Fibroblast of mammary gland (primary cell): ENCODE measurements at regions not wholly inside any gene's neighbourhood (a gene's known extent, or its start where the extent isn't known, plus 50 kb on each side); places are given as distances from the start of the nearest gene placed in this dataset.

Experiments
- DNase-seq: peaks from one replicate; pipeline ENCODE4 v3.0.0-alpha.2; 2010; ENCODE audit warnings: low read depth
- H3K4me3 ChIP-seq: 2 replicates; pipeline ENCODE4 v1.5.1; 2011; ENCODE audit warnings: low read depth, mild to moderate bottlenecking, low read length, moderate library complexity; ENCODE audit not compliant: control insufficient read depth
- TF ChIP-seq, protein P1 (sequence below): conservative IDR thresholded peaks from 2 replicates; pipeline ENCODE4 v1.5.1; 2011; ENCODE audit warnings: low read depth, low read length, inconsistent platforms; ENCODE audit not compliant: control insufficient read depth, insufficient read depth

GRCh38 chr16:6095414-6095813 lies 997.8 kb upstream of the EEF2KMT start:
- no peak overlapping the region for H3K4me3 ChIP-seq
- TF ChIP-seq, protein P1, sequence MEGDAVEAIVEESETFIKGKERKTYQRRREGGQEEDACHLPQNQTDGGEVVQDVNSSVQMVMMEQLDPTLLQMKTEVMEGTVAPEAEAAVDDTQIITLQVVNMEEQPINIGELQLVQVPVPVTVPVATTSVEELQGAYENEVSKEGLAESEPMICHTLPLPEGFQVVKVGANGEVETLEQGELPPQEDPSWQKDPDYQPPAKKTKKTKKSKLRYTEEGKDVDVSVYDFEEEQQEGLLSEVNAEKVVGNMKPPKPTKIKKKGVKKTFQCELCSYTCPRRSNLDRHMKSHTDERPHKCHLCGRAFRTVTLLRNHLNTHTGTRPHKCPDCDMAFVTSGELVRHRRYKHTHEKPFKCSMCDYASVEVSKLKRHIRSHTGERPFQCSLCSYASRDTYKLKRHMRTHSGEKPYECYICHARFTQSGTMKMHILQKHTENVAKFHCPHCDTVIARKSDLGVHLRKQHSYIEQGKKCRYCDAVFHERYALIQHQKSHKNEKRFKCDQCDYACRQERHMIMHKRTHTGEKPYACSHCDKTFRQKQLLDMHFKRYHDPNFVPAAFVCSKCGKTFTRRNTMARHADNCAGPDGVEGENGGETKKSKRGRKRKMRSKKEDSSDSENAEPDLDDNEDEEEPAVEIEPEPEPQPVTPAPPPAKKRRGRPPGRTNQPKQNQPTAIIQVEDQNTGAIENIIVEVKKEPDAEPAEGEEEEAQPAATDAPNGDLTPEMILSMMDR: no peak
- DNase-seq: no peak

DNA sequence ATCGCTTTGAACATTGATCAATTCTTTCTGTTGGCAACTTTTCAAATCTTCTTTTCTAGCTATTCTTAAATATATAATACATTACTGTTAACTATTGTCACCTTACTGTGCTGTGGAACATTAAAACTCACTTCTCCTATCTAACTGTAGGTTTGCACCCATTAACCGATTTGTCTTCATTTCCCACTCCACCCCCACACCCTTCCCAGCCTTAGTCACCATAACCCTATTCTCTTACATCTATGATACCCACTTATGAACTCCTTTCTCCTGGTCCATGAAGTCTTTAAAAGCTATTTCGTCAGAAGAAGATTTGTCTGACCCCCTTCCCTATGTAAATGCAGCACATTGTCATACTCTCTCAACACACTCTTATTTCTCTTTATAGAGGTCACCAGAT lies 993.4 kb upstream of the EEF2KMT start:
- TF ChIP-seq, protein P1: no peak
- H3K4me3 ChIP-seq: no peak overlapping the region
- DNase-seq: no peak

- TF ChIP-seq, protein P1: peak; percentile 36
- H3K4me3 ChIP-seq: no peak overlapping the region
- DNase-seq: no peak
Measured at GRCh38 chr16:6081320-6081976, 983.9 kb upstream of the EEF2KMT start.

DNA sequence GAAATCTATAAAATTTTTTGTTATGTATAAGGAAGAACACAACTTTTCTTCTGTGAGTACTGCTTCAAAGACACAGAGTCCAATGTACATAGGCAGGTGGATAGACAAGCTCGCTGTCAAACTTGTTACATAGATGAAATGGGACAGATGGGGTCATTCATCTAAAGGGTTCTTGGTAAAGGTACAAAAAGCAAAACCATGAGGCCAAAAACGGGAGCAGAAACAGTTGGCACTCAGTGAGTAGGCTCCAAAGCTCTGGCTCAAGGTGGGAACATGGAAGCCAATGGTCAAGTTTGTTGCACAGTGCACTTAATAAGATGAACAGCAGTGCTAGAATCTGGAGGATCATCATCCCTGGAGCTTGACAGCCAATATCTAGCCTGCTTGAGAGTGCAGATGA lies 979.0 kb upstream of the EEF2KMT start:
- no peak for DNase-seq
- TF ChIP-seq, protein P1: no peak

DNA sequence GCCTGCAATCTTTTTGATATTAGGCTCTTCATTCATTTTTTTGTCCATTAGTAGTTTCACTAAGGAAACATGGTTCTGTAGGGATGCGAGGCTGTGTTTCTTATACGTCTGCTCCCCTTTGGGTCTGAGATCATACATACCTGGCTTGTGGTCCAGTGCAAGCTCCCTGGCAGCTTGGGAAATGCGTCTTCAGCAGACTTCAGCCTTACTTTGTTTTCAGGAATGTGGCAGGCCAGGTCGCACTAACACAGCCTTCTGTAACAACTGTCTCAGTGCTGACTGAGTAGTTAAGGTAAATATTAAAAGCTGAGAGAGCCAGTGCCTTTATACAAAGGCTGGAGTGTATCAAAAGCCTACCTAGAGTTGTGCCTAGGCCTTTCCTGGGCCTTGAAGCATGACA lies 970.5 kb upstream of the EEF2KMT start:
- no peak for DNase-seq
- no peak overlapping the region for H3K4me3 ChIP-seq
- TF ChIP-seq, protein P1: no peak

More for the DNA sequence above, 979.0 kb upstream of the EEF2KMT start:
- H3K4me3 ChIP-seq: no peak overlapping the region

DNA sequence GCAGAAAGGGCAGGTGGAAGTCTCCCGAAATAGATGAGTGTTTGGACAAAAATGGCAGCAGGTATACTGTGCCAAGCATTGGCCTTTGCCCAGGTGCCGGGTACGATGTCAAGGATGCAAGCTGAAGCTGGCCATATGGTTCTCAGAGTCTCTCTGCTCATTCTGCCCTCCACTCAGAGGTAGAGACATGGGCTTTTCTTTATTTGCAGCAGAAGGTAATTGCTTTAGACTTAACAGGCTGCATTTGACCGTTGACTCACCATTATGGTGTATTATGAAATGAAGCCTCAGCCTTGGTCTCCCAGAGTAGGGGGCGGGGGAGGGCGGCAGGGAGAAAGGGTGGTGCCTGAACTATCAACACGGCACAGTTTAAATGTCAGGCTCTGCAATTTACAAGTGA lies 969.1 kb upstream of the EEF2KMT start:
- TF ChIP-seq, protein P1: no peak
- no peak for DNase-seq
- no peak overlapping the region for H3K4me3 ChIP-seq

GRCh38 chr16:6063526-6063925 lies 965.9 kb upstream of the EEF2KMT start:
- DNase-seq: no peak
- H3K4me3 ChIP-seq: no peak overlapping the region
- TF ChIP-seq, protein P1: no peak
